Glomerular visceral epithelial cell (primary cell): ENCODE measurements at regions not wholly inside any gene's neighbourhood (a gene's known extent, or its start where the extent isn't known, plus 50 kb on each side); places are given as distances from the start of the nearest gene placed in this dataset.

Source experiments
- DNase-seq: peaks from one replicate; pipeline ENCODE4 v3.0.0-alpha.2; 2016; ENCODE audit errors: extremely low spot score

DNA sequence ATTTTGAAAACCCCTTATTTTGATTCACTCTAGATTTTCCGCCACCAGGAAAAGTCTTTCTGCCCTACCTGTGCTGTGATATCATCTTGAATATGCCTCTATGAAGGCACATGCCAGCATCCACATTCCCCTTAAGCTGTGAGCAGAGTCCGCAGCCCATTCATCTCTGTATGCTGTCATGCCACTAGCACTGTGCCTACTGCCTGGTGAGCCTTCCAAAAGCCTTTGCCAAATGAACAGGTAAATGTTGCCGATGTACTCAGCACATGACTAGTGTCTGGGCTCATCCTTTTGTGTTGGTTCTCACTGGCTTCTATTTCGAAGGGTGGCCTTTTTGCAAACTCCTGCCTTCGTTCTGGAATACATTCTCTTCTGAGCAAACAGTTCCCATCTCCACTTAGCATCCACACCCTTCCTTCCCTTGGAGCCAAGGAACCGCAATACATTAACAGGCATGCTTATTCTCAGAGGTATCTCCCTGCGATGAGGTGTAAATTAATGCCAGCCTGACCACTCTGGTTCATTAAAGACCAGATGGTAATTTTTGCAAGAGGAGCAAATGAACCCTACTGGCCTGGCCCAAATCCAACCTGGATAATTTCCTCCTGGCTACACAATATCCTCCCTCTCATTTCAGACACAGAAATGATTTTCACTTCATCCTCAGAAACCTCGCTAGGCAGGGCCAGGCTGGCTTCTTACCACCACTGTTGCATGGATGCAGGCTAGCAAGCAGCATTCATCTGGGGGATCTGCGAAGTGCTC, 339.7 kb upstream of the NFE2L3 start:
- DNase-seq = no peak

DNA sequence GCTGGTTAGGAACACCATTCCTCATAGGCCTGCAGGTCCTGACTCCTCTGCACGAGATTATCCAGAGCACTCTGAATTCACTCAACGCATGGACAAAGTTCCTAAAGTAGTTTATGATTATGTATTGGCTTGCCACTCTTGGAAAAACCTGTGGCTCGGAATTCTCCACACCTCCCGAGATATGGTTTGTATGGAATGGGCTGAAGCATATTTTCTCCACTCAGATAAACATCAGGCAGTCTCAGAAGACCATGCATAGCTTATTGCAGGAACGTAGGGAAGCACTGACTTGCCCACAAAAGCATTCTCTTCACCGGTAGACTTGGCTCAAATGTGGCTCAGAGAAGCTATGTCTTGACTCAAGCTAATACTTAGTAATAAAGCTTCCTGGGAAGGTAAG, 338.6 kb upstream of the NFE2L3 start:
- DNase-seq = no peak

DNA sequence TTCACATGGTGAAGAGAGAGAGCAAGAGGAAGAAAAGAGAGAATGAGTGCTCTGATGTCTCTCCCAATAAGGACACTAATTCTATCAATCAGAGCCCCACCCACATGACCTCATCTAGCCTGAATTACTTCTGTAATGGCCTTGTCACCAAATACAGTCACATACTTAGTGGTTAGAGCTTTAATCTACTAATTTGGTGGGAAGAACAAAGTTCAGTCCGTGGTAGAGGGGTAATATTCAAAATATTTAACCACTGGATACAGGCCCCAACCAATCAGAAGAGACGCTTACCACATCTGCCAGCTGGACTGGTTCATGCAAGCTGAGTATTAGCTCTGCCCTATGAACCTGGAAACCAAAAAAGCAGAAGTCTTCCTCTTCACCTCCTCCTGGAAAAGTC, 336.3 kb upstream of the NFE2L3 start:
- DNase-seq = no peak

DNA sequence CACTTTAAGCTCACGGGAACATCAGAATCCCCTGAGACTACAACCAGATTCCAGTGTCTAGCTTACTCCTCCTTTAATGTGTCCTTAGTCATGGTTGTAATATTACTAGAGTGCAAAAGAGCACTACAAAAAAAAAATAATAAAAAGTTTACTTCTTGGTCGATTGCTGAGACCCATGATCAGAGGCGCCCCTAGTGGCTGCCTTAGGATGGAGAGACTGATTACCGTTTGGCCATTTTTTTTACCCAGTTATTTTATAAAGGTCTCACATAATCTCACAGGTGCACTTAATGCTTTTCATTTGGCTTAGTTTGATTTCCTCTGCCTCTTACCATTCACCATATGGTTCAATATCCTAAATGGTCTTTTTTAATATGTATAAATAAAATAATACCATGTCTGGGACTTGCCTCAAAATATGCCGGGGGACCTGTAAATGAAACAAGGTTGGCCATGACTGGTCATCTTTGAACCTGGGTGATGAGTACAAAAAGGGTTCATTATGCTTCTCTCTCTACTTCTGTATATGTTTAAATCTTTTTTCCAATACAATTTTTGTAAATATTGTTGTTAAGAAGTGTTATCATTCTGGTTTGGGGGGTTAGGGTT, 331.5 kb upstream of the NFE2L3 start:
- no peak for DNase-seq

GRCh38 chr7:25821225-25821624, 330.8 kb upstream of the NFE2L3 start:
- no peak for DNase-seq

- no peak for DNase-seq
These were observed 329.2 kb upstream of the NFE2L3 start for GRCh38 chr7:25822823-25823222.

DNA sequence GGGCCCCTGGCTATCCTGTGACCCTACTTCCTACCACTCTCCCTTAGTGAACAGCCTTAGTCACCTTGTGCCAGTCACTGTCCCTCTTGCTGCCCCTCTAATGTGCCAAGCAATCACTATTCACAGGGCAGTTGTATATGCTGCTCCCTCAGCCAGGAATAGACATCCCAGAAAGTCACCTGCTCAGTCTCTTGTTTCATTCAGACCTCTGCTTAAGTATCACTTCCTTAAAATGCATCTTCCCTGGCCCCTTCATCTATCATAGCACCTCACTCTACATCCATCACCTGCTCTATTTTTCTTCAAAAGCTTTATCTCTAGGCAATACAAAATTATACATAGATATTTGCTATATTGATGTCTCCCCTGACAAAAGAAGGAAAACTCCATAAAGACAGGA, 328.4 kb upstream of the NFE2L3 start:
- DNase-seq = no peak

- no peak for DNase-seq
These were observed 323.5 kb upstream of the NFE2L3 start for GRCh38 chr7:25828468-25828867.

DNA sequence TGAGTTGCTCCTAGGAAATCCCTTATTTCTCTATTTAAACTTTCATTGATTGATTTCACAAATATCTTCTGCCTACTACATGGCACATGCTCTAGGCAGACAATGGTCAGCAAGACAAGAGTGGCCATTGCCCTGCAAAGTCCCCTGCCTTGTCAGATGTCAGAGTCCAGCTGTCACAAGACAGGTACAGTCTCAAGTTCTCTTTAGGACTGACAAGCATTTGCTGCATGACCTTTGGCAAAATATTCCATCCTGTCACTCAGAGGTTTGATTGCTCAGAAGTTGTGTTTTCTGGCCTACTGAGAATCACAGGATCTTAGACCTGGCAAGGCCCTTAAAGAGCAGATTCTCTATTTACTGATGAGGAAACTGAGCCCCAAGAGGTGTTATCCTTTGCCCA, 322.3 kb upstream of the NFE2L3 start:
- no peak for DNase-seq

GRCh38 chr7:25830215-25830614, 321.8 kb upstream of the NFE2L3 start:
- no peak for DNase-seq

DNA sequence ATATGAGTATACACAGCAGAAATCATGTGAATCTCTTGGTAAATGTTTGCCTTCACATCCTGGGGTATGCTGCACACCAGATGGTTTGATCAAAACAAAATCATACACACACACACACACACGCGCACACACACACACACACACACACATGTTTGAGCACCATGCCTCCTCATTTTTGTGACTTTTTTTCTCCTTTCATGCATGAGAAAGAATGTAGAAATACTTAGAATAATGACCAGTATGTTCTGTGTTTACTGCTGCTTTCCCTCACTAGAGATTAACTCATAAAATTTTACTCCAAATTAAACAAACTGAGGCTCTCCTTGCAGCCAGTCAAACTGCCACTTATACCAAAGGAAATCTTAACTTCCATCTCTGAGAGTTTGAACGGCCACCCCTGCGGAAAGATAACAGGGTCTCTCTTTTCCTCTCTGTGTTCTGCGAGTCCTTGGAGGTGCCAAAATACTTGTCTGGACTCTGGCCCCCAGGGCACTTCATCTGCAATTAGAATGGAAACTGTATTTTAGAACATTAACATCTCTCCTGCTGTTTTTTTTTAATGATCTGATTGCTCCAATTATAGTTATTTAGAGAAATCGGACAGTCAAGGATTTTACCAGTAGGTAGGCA, 320.8 kb upstream of the NFE2L3 start:
- DNase-seq = no peak

DNA sequence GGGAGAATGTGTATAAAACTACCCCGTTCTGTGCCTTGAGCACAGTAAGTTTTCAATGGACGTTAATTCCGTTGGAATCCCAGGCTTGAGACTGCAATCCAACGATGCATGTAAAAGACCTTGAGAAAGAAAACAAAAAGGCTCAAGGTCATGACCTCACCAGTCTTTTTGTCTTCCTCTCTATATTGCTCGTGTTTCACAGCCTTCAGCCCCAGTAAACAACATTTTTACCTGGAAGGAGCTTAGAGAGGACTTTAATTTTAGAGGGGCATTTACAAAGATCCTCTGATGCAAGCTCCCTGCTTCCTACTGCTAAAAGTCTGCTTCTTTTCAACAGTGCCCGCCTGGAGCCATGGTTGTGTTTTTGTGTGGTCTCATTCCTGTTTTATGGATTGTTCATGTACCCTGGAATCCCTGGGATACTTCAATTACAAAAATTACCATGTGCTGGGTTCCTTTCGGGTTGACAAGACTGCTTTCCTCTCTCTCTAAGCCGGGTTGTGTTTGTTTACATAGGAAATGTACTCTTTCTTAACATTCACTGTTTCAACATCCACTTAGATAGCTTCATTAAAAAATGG, 320.1 kb upstream of the NFE2L3 start:
- no peak for DNase-seq

GRCh38 chr7:25832456-25832855, 319.5 kb upstream of the NFE2L3 start:
- DNase-seq = no peak

DNA sequence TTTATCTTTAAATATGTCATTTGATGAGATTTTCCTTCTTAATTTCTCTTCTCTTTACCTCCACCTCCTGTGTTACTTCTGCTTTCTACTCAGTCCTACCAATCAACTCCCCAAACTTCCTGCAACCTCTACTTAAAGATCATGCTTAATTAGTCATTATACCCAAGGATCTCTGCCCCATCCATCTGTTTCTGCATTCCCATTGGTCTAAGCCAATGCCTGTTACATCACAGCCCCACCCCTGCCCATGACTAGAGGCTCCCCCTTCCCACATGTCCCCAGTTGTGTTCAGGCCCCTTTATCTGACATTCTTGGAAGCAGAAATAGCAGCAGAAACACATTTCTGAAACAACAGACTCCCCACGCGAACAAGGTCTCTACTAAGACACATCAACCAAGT, 319.1 kb upstream of the NFE2L3 start:
- no peak for DNase-seq

DNA sequence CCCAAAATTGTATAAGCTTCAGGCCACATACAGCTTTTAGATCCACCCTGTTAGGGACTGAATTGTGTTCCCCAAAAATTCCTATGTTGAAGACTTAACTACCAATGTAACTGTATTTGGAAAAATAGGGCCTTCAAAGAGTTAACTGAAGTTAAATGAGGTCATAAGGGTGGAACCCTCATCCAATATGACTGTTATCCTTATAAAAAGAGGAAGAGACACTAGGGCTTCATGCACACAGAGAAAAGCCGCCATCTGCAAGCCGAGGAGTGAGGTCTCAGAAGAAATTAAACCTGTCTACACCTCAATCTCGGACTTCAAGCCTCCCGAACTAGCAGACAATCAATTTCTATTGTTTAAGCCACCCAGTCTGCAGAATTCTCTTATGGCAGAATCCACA, 317.9 kb upstream of the NFE2L3 start:
- DNase-seq = no peak

- DNase-seq = peak; percentile 61
These were observed 316.8 kb upstream of the NFE2L3 start for GRCh38 chr7:25835197-25835596.

- DNase-seq = peak; percentile 34
These were observed 312.8 kb upstream of the NFE2L3 start for GRCh38 chr7:25839084-25839769.

DNA sequence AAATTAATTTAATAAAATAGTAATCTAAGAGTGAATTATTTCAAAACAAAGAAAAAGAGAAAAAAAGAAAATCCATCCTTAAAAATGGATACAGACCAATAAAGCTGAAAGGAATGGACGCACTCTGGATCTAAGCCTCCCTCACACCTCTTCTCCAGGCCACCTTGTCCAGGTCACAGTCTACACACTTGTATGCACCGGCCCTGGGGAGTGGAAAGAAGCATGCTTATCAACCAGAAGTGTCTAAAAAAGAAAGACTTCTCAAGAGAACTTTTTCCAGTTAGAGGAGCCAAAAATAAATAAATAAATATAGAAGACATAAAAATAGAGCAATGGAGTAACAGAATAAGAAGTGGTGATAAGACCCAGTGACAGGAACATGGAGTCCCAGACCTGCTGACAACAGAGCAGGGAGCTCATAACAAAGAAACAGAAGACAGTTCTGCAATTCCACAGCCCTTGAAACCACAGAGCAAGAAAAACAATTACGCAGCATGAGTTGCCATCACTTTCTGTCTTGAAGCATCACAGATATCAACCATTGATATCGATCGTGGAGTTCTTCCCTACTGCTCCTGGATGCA, 311.7 kb upstream of the NFE2L3 start:
- DNase-seq = no peak

DNA sequence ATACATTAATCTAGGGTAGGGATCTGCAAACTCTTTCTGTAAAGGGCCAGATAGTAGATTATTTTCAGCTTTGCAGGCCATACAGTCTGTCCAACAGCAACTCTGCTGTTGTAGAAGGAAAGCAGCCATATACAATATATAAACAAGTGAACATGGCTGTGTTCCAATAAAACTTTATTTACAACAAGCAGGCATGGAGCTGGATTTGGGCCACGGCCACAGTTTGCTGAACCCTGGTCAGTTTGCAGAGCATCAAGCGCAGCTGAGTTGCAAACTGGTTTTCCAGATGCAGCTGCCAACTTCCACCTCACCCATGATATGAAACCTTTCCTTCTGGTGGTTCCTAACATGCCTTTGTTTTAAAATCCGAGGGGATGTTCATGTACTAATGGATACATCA, 310.4 kb upstream of the NFE2L3 start:
- no peak for DNase-seq

DNA sequence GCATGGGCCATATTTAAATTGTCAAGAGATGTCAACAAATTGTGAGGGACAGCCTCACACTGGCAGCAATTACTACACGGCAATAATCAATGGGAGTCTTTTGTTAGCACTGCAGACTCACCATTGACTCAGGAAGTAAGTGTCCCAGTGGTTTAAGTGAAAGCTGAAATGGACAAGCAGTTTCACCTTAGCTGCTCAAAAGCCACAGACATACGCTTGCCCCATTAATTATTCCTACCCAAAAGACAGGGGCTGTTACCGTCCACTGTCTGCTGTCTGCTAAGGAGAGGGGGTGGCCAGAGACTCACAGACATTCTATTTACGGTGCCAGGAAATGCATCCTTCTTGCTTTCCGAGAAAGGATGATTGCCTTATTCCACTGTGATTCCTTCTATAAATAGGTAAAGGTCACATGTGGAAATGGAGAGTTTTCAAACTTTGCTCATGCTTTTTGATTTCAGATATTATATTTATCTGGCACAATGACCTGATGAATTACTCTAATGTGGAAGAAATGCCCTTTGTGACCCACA, 309.7 kb upstream of the NFE2L3 start:
- DNase-seq = no peak

DNA sequence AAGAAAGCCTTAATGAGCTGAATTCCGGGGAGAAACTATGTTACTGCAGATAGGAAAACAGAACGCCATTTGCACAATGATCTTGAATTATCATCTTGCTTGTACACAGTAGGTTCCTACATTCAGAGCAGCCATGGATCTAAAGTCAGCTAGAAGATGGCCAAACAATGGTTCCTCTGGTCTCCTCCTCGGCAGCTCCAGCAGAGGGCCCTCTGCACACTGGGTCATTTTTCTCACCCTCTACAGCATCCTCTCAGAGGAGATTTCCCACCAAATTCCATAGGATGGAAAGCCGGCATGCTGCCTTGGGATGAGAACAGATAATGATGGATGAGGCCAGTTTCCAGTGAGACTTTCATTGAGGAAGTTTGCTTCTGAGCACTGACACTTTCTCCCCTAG, 308.5 kb upstream of the NFE2L3 start:
- no peak for DNase-seq
